C4-2B (cell line): ENCODE measurements at regions not wholly inside any gene's neighbourhood (a gene's known extent, or its start where the extent isn't known, plus 50 kb on each side); places are given as distances from the start of the nearest gene placed in this dataset.

ENCODE experiments used
- CTCF ChIP-seq: fragments of 450-650 bp; conservative IDR thresholded peaks from 2 replicates; pipeline ENCODE4 v1.5.1; 2017; ENCODE audit warnings: mild to moderate bottlenecking
- ZFX ChIP-seq: fragments of 450-650 bp; IDR thresholded peaks from 2 replicates; pipeline ENCODE4 v1.6.1; 2017

GRCh38 chr11:116374085-116374484, 398.7 kb downstream of the BUD13 start:
- TF ChIP-seq CTCF (no peak), ZFX (no peak)
